Dendritic cell treated with granulocyte-macrophage colony-stimulating factor and Interleukin-4, amounts not matched to agents 40 ng/mL and 50 ng/mL, for 4 days (primary cell): ENCODE measurements at regions not wholly inside any gene's neighbourhood (a gene's known extent, or its start where the extent isn't known, plus 50 kb on each side); places are given as distances from the start of the nearest gene placed in this dataset.
"Not testable (repeated sequence)": the region's sequence is repeated elsewhere in the genome, so short reads cannot be mapped to it uniquely, and the experiment has no call there.

Source experiments
- H3K27ac Mint-ChIP-seq: one replicate; pipeline ENCODE4 v1.8.0; 2022; ENCODE audit warnings: mild to moderate bottlenecking, mixed read lengths
- H3K27me3 Mint-ChIP-seq: one replicate; pipeline ENCODE4 v1.8.0; 2022; ENCODE audit warnings: mild to moderate bottlenecking, mixed read lengths
- H3K36me3 Mint-ChIP-seq: one replicate; pipeline ENCODE4 v1.8.0; 2022; ENCODE audit warnings: low read depth, mixed read lengths
- H3K4me1 Mint-ChIP-seq: one replicate; pipeline ENCODE4 v1.8.0; 2022; ENCODE audit warnings: low read depth, mixed read lengths
- H3K4me3 Mint-ChIP-seq: one replicate; pipeline ENCODE4 v1.8.0; 2022; ENCODE audit warnings: mild to moderate bottlenecking, moderate library complexity, mixed read lengths
- H3K9me3 Mint-ChIP-seq: one replicate; pipeline ENCODE4 v1.8.0; 2022; ENCODE audit warnings: mixed read lengths
- intact Hi-C: fragments of 100-400 bp; cut with micrococcal nuclease; formaldehyde crosslinking; loops from one replicate; pipeline ENCODE4 v1.15.0; 2022

GRCh38 chr5:38134810-38135209 is 123.5 kb upstream of the EGFLAM start:
- H3K36me3 Mint-ChIP-seq = no peaks in the 10 kb centered on the region
- no peak overlapping the region for H3K27ac Mint-ChIP-seq
- no peaks in the 10 kb centered on the region for H3K27me3 Mint-ChIP-seq
- no peaks in the 10 kb centered on the region for H3K9me3 Mint-ChIP-seq
- H3K4me3 Mint-ChIP-seq = no peak overlapping the region
- intact Hi-C loops = no loop called here
- H3K4me1 Mint-ChIP-seq = no peaks in the 10 kb centered on the region

- H3K9me3 Mint-ChIP-seq, H3K27ac Mint-ChIP-seq, intact Hi-C loops, H3K27me3 Mint-ChIP-seq, H3K36me3 Mint-ChIP-seq, H3K4me3 Mint-ChIP-seq, H3K4me1 Mint-ChIP-seq: not testable (repeated sequence)
These were observed 124.1 kb upstream of the EGFLAM start for GRCh38 chr5:38134294-38134693.

- Mint-ChIP-seq H3K27ac (no peak overlapping the region), H3K4me1 (no peaks in the 10 kb centered on the region), H3K4me3 (no peak overlapping the region), H3K27me3 (no peaks in the 10 kb centered on the region), H3K9me3 (no peaks in the 10 kb centered on the region), H3K36me3 (no peaks in the 10 kb centered on the region)
- intact Hi-C loops = no loop called here
These were observed 126.7 kb upstream of the EGFLAM start for GRCh38 chr5:38131686-38132085.

GRCh38 chr5:38124321-38124720 is 134.0 kb upstream of the EGFLAM start:
- H3K9me3 Mint-ChIP-seq = no peaks in the 10 kb centered on the region
- H3K27ac Mint-ChIP-seq = no peak overlapping the region
- intact Hi-C loops = no loop called here
- H3K4me3 Mint-ChIP-seq = no peak overlapping the region
- H3K36me3 Mint-ChIP-seq = no peaks in the 10 kb centered on the region
- H3K27me3 Mint-ChIP-seq = no peaks in the 10 kb centered on the region
- no peaks in the 10 kb centered on the region for H3K4me1 Mint-ChIP-seq

GRCh38 chr5:38121420-38121819 is 136.9 kb upstream of the EGFLAM start:
- Mint-ChIP-seq H3K36me3 (no peaks in the 10 kb centered on the region), H3K27me3 (no peaks in the 10 kb centered on the region), H3K4me1 (no peaks in the 10 kb centered on the region), H3K27ac (no peak overlapping the region), H3K9me3 (no peaks in the 10 kb centered on the region), H3K4me3 (no peak overlapping the region)
- intact Hi-C loops = no loop called here

GRCh38 chr5:38119836-38120235 is 138.5 kb upstream of the EGFLAM start:
- Mint-ChIP-seq H3K27ac (no peak overlapping the region), H3K4me1 (no peaks in the 10 kb centered on the region), H3K9me3 (no peaks in the 10 kb centered on the region), H3K4me3 (no peak overlapping the region), H3K36me3 (no peaks in the 10 kb centered on the region), H3K27me3 (no peaks in the 10 kb centered on the region)
- intact Hi-C loops = no loop called here

- intact Hi-C loops = no loop called here
- H3K4me3 Mint-ChIP-seq = no peak overlapping the region
- no peaks in the 10 kb centered on the region for H3K9me3 Mint-ChIP-seq
- H3K4me1 Mint-ChIP-seq = no peaks in the 10 kb centered on the region
- no peaks in the 10 kb centered on the region for H3K27me3 Mint-ChIP-seq
- no peaks in the 10 kb centered on the region for H3K36me3 Mint-ChIP-seq
- no peak overlapping the region for H3K27ac Mint-ChIP-seq
These were observed 140.4 kb upstream of the EGFLAM start for GRCh38 chr5:38117784-38118479.

GRCh38 chr5:38115318-38115827 is 143.0 kb upstream of the EGFLAM start:
- no peaks in the 10 kb centered on the region for H3K9me3 Mint-ChIP-seq
- intact Hi-C loops = no loop called here
- H3K4me1 Mint-ChIP-seq = no peaks in the 10 kb centered on the region
- no peak overlapping the region for H3K27ac Mint-ChIP-seq
- no peaks in the 10 kb centered on the region for H3K36me3 Mint-ChIP-seq
- H3K27me3 Mint-ChIP-seq = no peaks in the 10 kb centered on the region
- no peak overlapping the region for H3K4me3 Mint-ChIP-seq

GRCh38 chr5:38113880-38114279 is 144.5 kb upstream of the EGFLAM start:
- intact Hi-C loops = no loop called here
- Mint-ChIP-seq H3K36me3 (no peaks in the 10 kb centered on the region), H3K27ac (no peak overlapping the region), H3K4me3 (no peak overlapping the region), H3K9me3 (no peaks in the 10 kb centered on the region), H3K4me1 (no peaks in the 10 kb centered on the region), H3K27me3 (no peaks in the 10 kb centered on the region)

- intact Hi-C loops = no loop called here
- H3K27me3 Mint-ChIP-seq = no peaks in the 10 kb centered on the region
- H3K4me1 Mint-ChIP-seq = no peaks in the 10 kb centered on the region
- H3K36me3 Mint-ChIP-seq = no peaks in the 10 kb centered on the region
- H3K27ac Mint-ChIP-seq = no peak overlapping the region
- H3K4me3 Mint-ChIP-seq = no peak overlapping the region
- no peaks in the 10 kb centered on the region for H3K9me3 Mint-ChIP-seq
These were observed 144.9 kb upstream of the EGFLAM start for GRCh38 chr5:38113456-38113855.

GRCh38 chr5:38112938-38113337 is 145.4 kb upstream of the EGFLAM start:
- Mint-ChIP-seq H3K9me3 (no peaks in the 10 kb centered on the region), H3K27ac (no peak overlapping the region), H3K4me1 (no peaks in the 10 kb centered on the region), H3K27me3 (no peaks in the 10 kb centered on the region), H3K36me3 (no peaks in the 10 kb centered on the region), H3K4me3 (no peak overlapping the region)
- intact Hi-C loops = no loop called here

- H3K9me3 Mint-ChIP-seq = no peaks in the 10 kb centered on the region
- no peaks in the 10 kb centered on the region for H3K36me3 Mint-ChIP-seq
- H3K4me3 Mint-ChIP-seq = no peak overlapping the region
- intact Hi-C loops = no loop called here
- H3K4me1 Mint-ChIP-seq = no peaks in the 10 kb centered on the region
- no peaks in the 10 kb centered on the region for H3K27me3 Mint-ChIP-seq
- no peak overlapping the region for H3K27ac Mint-ChIP-seq
These were observed 148.2 kb upstream of the EGFLAM start for GRCh38 chr5:38110130-38110529.

- intact Hi-C loops = no loop called here
- no peaks in the 10 kb centered on the region for H3K27me3 Mint-ChIP-seq
These were observed 151.3 kb upstream of the EGFLAM start for GRCh38 chr5:38107096-38107495.

GRCh38 chr5:38105801-38106200 is 152.6 kb upstream of the EGFLAM start:
- Mint-ChIP-seq H3K9me3 (no peaks in the 10 kb centered on the region), H3K27ac (no peak overlapping the region), H3K4me3 (no peak overlapping the region), H3K27me3 (no peaks in the 10 kb centered on the region), H3K4me1 (no peaks in the 10 kb centered on the region), H3K36me3 (no peaks in the 10 kb centered on the region)
- intact Hi-C loops = no loop called here

More at GRCh38 chr5:38107096-38107495, 151.3 kb upstream of the EGFLAM start:
- H3K4me3 Mint-ChIP-seq = no peak overlapping the region
- H3K4me1 Mint-ChIP-seq = no peaks in the 10 kb centered on the region
- no peaks in the 10 kb centered on the region for H3K9me3 Mint-ChIP-seq
- no peak overlapping the region for H3K27ac Mint-ChIP-seq
- no peaks in the 10 kb centered on the region for H3K36me3 Mint-ChIP-seq

- no peaks in the 10 kb centered on the region for H3K36me3 Mint-ChIP-seq
- no peak overlapping the region for H3K4me3 Mint-ChIP-seq
- no peaks in the 10 kb centered on the region for H3K4me1 Mint-ChIP-seq
- no peak overlapping the region for H3K27ac Mint-ChIP-seq
- no peaks in the 10 kb centered on the region for H3K27me3 Mint-ChIP-seq
- intact Hi-C loops = no loop called here
- no peaks in the 10 kb centered on the region for H3K9me3 Mint-ChIP-seq
These were observed 153.2 kb upstream of the EGFLAM start for GRCh38 chr5:38105231-38105570.
